NK-92 treated with Interleukin-12 subunit alpha and Interleukin-12 subunit beta, amount 100 ng/mL, for 24 hours (cell line): ENCODE measurements at regions not wholly inside any gene's neighbourhood (a gene's known extent, or its start where the extent isn't known, plus 50 kb on each side); places are given as distances from the start of the nearest gene placed in this dataset.
"Not testable (repeated sequence)": the region's sequence is repeated elsewhere in the genome, so short reads cannot be mapped to it uniquely, and the experiment has no call there.

Experiments
- DNase-seq: peaks from one replicate; lab custom pipeline; 2025; lab: John Stamatoyannopoulos, UW

DNA sequence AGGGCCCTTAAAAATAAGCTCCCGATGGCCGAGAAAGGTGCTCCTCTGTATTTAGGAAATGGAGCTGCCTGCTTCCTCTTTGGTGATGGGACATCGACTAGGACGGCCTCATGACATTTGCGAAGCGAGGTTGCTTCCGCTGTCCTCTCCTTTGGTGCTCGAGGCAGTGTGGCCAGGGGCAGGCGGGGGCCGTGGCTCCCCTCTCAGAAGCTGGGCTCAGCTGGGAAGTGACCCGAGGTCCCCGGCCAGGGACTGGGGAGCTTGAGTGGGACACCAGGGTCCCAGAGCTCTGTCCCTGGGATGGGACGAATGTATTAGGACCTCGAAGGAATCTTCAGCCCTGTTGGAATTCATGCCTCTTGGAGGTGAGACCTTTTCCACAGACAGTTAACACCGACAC, 151.1 kb downstream of the CTTN start:
- DNase-seq = no peak

DNA sequence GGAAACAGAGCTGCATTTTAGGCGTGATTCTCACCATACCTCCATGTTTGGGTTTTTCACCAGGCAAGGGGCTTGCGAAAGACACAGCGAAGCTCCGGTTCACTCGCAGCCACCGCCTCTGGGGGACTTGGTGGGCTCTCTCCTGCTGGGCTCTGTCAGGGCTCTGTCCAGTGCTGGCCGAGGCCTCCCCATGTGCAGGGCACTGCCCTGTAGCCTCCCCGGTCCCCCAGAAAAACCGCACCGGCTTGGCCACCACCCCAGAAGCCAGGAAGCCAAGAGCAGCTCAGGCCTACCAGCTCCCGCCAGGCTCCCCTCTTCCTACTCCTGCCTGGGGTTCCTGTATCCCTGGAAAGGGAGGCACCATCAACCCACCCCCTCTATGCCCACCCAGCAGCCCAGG, 151.5 kb downstream of the CTTN start:
- DNase-seq = no peak

DNA sequence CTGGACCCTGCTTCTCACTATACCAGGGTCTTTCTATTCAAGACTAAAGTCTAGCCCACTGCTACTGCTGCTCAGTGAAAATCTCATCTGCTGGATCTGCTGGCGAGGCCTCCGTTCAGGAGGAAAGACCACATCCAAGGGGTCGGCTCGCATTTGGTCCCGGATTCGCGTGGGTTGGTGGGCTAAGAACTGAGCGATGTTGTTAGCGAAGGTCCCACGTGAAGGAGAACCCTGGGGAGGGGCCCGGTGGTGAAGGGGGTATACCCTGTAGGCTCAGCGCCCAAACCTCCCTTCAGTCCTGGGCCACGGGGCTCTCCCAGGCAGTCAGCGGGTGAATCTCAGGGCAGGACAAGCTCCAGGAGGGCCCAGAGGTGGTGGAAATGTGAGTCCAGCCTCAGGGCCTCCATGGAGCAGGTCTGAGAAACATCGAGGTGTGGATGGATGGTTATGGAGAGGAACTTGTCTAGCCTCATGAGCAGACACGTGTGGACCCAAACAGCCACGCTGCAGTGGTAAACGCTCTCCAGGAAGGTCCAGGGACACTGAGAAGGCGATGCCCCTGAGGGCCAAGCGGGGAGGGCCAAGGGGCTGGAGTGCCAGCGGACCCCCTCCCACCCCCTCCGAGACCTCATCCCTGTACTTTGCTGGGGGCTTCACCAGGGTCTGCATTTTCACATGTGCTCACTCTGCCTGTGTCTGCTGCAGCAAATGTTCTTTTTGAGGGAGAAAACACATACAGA, 152.3 kb downstream of the CTTN start:
- no peak for DNase-seq

DNA sequence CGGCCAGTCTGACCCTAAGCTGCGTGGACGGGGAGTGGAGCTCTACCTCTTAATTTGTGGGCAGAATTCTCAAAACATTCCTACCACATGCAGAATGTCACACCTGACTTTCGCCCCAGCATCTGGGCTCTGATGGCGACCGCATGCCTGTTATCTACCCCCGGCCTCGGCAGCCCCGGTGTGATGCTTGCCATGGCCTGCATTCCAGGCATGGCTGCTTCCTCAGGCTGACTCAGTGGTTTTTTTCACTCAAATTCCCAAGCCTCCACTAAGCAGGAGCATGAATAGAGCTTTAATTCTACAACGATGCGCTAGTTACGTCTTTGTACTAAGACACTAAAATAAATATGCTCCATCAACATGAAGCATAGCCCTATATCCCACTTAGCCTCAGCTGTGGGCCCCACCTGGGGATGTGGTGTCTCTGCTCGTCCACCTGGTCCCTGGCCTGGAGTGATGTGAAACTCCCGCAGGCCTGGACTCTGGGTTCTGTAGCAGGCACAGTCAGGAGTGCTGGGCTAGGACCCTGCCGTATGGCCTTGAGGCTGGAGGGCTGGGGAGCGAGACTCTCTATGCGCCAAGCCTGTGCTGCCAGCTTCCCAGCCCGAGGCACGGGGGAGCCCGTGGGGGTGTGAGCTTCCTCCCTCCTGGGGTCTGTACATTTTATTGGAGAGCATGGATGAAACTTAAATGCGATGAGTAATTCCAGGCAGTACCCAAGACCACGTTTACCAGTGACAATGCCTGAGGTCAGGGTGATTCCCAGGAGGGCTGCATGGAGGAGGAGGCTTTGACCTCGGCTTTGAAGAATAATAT, 153.2 kb downstream of the CTTN start:
- DNase-seq = no peak

DNA sequence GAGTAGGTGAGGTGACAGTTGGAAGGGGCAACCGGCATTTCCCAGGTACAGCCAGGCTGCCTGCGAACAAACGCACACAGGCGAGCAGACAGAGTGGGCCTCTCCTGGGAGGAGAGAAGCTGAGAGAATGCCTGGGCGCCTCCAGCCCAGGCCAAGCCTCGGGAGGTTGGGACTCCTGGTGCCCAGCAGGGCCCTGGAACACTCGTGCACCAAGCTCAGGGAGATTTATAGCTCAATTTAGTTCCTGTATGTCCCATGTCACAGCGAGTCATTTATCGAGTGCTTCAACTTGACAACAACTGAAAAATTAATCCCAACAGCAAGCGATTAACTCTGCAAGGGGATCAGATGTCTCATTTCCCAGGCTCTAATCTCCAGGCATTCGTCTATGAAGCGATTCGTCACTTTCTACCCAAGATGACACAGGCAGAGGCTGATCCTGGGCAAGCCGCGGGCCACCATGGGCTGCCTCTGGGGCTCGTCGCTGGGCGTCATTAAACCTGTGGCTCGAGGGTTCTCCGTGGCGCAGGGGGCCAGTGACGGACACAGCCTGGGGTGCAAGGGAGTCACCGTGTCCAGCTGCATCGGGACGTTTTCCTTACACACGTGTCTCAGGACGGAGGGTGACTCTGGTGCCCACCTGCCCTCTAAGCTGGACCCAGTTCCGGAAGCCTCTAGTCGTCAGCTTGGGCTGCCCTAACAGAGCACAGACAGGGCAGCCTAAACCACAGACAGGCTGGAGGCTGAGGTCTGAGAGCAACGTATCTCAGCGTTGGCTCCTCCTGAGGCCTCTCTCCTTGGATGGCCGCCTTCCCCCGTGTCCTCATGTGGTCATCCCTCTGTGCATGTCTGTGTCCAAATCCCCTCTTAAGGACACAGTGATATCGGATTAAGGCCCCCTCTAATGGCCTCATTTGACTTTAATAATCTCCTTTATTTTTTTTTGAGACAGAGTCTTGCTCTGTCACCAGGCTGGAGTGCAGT, 154.1 kb downstream of the CTTN start:
- DNase-seq = no peak

DNA sequence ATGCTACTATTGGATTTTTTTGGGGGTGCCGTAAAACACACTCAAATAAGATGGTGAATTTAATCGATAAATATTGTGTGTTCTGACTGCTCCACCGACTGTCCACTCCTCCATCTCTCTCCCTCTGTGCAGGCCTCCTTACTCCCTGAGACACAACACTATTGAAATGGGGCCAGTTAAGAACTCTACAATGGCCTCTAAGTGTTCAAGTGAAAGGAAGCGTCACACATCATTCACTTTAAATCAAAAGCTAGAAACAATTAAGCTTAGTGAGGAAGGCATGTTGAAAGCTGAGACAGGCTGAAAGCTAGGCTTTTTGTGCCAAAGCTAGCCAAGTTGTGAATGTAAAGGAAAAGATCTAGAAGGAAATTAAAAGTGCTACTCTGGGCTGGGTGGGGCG, 156.7 kb downstream of the CTTN start:
- DNase-seq = no peak

DNA sequence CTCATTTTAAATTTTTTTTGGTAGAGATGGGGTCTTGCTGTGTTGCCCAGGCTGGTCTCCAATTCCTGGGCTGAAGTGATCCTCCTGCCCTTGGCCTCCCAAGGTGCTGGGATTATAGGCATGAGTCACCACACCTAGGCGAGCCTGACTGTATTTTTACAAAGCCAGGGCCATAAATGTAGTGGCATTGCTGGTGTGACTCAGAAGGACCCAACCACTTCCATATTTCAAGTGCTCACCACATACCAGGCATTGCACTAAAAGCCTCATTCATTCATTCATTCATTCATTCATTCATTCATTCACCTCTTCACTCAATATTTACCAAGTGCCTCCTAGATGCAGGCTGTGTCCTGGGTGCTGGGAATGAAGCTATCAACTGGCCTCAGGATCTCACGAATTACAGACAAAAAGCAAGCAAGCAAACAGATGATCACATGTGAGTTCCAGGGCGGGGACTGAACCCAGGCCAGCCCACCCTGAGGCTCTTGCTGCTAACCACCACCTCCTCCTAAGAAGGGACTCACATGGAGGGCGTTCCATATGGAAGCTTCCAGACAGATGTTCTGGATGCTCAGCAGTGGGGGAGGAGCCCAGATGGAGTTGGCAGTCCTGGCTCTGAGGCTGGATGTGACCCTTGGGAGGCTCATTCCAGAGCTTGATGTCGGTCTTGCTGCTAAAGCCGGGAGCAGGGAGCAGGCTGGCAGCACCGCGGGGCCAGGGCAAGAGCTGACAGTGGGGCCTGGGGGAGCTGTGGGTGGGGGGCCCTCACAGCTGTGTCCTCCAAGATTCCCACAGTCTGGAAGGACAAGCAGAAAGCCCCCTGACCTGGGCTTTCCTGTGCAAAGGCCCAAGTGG, 158.8 kb downstream of the CTTN start:
- peak; percentile 15 for DNase-seq

DNA sequence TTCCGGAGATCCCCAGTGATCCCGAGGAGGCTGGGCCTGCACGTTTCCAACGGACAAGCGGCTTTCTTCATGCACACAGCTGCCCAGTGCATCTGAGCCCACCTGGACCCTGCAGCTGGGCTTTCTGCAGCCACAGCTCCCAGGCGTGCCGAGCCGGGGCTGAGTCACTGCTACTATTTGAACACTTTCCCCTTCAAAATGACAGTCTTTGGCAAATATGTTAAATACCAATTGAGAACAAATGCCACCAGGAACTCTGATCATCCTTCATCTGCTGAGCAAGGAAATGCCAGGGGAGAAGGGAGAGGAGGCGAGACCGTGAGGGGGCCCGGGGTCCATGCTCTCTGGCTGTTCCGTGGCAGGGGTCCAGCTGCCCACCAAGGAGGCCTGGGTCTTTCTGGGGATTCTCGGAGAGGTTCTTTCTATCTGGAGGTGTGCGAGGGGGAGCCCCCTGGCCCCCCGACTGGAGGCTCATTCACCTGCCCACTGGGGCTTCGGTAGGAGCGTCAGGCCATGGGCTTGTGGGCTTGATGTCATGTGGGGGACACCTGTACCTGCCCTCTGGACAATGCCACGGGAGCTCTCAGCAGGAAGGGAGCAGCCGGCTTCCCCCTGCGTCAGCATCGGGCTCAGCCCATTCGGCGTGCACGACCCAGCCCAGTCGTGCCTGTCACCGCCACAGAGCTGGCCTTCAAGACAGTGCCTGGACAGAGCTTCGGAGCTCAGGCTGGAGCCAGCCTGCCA, 159.6 kb downstream of the CTTN start:
- no peak for DNase-seq

DNA sequence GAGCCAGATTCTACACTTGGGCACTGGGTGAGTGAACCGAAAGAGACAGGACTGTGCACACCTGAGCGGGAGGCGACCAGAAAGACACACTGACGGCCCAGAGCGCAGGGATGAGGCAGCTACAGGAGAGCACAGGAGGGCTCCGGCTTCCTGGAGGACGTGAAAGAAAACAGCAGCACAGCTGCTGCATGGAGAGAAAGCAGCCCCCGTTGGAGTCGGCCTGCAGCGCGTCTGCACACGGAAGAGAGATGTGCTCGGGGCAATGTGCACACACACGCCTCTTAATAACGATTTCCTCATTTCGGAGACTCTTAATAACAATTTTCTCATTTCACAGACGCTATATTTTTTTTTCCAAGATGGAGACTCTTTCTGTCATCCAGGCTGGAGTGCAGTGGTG, 160.4 kb downstream of the CTTN start:
- no peak for DNase-seq

DNA sequence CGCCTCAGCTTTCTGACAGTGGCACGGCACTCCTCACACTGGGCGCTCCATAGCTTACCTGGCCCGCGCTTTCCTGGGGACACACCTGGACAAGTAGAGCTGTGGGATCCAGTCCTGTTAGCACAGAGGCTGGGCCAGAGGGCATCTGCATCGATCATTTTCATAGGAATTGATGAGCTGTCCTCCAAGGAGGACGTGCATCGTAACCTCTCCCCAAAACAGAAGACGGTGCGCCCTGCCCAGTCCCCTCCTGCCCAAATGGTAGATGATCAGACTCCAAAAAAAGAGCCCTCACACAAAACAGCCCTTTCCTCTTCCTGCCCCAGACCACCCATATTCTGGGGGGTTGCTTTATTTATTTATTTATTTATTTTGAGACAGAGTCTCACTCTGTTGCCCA, 161.2 kb downstream of the CTTN start:
- no peak for DNase-seq

DNA sequence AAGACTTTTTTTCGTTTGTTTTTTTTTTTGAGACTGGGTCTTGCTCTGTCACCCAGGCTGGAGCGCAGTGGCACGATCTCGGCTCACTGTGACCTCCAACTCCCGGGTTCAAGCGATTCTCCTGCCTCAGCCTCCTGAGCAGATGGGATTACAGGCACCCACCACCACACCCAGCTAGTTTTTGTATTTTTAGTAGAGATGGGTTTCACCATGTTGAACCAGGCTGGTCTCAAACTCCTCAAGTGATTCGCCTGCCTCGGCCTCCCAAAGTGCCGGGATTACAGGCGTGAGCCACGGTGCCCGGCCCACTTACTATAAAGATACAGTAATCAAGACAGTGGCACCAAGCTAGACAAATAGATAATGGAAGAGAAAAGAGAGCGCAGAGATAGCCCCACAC, 162.3 kb downstream of the CTTN start:
- DNase-seq = not testable (repeated sequence)

DNA sequence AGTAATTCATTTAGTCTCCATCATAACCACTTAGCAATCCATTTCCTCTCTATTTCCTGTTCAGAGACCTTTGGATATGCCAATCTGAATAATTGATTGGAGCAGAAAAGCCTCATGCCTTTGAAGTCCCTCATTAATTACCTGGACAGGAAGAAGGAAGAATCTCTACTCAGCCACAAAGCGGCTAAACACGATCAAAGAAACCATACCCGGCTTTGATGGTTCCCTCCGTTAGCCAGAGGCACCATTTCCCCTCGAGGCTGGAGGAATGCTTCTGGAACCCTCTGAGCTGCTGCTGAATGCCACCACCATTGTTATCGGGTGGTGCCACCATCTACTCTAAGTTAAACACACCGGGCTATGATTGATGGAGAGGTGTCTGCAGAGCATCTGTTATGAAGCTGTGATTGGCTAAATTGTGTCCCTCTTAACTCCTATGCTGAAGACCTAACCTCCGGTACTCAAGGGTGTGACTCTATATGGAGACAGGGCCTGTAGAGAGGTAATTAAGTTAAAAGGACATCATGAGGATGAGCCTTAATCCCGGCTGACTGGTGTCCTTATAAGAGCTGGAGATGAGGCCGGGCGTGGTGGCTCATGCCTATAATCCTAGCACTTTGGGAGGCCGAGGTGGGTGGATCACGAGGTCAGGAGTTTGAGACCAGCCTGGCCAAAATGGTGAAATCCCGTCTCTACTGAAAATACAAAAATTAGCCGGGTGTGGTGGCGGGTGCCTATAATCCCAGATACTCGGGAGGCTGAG, 168.6 kb downstream of the CTTN start:
- no peak for DNase-seq

DNA sequence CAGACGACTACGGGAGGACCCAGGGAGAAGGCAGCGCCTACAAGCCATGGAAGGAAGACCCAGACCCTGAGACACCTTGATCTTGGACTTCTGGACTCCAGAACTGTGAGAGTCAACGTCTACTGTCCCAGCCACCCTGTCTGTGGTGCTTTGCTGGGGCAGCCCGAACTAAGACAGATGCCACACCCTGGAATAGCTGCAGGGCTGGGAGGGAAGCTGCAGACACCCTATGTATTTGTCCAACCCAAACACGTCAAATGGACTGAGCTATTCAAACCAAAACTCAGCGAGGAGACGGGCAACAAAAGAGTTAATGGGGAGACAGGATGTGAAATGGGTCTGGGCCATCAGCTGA, 169.3 kb downstream of the CTTN start:
- DNase-seq = no peak

DNA sequence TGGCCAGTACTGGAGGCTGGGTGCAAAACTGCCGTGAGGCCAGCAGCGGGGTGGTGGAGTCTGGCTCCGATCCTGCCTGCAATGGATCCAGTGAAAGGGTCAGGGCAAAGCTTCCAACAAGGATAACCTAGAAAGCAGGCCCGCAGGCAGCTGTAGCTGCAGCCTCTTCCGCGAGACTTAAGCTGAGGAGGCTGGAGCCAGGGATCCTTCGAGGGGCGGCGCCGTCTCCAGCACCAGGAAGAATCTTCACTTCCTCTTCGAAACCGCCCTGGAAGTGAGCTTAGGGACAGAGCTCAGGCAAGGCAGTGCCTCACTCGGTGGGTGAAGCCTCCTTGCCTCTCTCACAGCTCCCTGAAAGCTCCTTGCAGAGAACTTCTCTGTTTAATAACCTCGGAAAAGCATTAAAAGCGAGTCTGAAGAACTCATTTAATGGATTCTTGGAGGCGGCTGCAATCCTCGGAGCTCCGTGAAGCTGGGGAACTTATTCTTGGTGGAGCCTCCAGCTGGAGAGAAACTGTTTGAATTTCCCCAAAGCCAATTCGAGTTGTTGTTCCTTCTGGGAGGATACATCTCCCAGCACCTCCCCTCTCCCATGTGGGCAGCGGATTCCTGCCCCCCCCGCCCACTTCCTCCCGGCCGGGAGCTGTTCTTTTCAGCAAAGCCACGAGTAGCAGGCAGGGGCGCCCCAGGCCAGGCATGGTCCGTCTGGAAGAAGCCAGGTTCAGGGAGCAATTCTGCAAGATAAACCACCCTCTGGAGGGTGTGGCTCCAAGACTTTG, 169.9 kb downstream of the CTTN start:
- no peak for DNase-seq

DNA sequence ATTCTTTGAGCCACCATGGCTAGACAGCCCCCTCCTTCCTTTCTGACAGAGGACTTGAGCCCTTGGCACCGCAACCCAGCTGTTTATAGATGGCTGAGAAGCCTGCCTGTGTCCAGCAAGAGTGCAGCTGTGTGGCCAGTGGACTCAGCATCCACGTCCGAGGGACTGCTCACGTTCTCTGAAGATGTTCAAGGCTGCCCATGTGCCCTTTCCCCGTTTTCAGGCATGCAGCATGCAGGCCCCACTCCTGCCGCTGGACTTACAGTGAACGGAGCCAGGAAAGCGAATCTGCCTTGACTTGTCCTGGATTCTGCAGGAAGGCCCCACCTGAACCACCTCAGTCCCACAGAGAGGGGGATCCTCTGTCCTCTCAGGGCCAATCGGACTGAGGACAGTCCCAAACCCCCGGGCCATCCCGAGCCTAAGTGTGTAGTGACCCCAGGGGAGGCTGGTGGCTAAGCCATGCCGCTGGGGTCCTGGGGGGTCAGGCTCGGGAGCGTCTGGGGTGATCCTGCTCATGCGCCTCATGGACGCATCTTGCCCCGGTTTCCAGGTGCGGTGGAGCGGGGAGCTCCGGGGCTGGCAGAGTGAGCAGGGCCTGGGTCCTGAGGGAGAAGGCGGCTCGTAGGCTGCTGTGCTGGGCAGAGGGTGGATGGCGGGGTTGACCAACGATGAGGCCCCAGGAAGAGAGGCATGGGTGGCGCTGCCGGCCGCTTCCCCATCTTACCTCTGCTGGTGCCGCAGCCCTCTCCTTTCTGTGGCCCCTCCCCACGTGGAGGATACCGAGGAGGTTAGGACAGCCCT, 170.7 kb downstream of the CTTN start:
- DNase-seq = no peak

DNA sequence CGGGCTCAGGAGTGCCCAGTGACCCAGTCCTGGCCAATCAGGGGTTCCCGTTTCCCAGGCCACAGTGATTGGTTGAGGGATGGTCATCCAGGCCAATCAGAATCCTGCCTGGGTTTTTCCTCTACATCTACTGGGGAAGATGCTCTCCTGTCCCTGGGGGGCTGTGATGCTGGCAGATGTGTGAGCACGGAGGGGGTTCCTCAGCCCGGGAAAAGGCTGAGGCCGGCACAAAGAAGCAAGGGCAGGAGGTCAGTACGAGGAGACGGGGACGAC, 171.2 kb downstream of the CTTN start:
- DNase-seq = no peak

DNA sequence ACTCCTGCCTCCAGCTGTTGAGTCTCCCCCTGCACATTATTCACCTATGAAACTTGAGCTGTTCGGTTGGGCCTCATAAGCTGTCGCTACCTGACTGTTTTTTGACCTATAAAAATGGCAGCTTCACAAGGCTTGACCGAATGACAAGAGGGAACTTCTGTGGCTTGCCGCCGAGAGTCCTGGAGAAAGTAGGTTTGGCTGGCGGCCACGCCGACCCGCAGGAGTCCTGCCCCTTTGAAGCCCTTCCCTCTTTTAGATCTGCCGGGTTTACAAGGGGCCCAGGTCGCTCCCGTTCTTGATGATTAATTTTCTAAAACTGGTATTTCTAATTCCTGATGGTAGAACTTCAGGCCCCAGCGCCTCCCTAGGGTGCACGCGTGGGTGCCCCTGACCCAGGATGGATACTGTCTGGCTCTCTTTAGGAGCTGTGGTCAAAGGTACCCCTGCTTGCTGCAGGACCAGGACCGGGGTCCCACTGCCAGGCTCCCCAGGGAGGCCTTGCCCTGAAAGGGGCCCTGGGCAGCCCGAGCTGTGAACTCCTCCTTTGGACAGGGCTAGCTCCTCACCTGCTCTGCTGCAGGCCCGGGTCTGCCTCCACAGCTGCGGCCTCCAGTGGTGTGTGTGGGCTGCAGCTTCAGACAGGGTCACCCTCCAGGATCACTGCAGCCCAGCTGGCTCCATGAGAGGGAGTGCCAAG, 171.8 kb downstream of the CTTN start:
- no peak for DNase-seq
